HG02798 (cell line): ENCODE measurements at regions not wholly inside any gene's neighbourhood (a gene's known extent, or its start where the extent isn't known, plus 50 kb on each side); places are given as distances from the start of the nearest gene placed in this dataset.

Experiments used
- ATAC-seq: cut with Tn5 transposase; IDR thresholded peaks from one replicate; pipeline ENCODE4 v1.9.1; 2021; ENCODE audit warnings: mild to moderate bottlenecking; ENCODE audit not compliant: unreplicated experiment, poor library complexity

DNA sequence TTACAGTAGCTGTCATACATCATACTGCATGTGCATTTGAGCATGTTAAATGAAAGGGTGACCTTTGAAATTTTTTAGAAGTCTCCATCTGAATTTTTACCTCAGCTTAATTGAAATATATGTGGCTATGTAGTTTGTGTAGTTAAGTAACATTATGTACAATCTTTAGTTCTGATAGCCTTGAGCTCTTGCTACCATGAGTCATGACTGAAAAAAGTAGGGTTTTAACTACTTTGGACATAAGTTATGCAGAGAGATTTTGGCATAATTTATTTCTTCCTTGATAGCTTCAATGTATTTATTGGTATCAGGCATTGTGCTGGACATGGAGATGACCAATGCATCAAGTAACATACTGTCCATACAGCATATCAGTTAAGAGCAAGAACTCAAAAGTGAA is 376.5 kb upstream of the ZNF717 start:
- ATAC-seq: no peak

DNA sequence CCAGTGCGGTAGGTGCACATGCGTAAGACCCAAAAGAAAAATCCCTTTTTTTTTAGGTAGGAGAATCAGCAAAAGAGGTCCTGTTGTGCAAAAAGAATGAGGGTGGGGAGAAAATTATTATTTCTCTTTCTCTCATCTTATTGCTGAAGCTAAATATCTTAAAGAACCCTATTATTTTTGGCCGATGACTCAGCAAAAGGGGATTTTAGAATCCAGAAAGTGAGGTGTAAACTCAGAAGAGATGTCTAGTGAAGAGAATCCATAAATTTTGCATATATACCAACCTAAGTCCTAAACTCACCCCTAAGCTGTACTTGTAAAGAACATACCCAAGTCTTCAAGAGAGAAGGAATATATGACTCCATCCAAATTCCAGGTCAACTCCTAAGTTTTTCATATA is 386.3 kb upstream of the ZNF717 start:
- no peak for ATAC-seq

DNA sequence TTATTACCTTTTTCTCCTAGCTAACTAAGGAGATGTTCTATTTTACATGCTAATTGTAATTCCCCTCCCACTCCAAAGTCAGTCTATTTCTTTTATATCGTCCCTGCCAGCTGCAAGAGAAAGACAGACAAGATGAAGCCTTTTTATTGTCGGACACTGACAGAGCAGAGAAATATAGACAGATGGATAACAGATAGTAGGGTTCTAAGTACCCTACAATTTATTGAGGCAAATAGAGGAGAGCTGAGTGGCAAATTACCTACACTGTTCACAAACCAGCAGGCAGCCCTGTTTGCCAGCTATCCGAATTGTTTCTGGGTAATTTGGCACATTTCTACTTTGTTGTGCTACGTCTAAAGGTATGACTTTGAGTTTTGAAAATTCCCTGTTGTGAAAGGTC is 392.3 kb upstream of the ZNF717 start:
- no peak for ATAC-seq

DNA sequence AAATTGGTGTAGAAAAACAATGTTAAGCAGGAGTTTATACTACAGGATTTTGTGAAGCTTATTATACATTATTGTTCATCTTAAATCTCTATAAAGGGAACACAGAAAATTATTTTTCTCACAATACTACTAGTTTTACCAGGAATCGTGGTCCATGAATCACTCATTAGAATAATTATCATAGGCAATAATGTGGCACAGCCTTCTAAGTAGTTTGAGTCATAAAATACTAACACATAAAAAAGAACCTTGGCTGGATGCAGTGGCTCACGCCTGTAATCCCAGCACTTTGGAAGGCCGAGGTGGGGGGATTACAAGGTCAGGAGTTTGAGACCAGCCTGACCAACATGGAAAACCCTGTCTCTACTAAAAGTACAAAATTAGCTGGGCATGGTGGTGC is 393.1 kb upstream of the ZNF717 start:
- no peak for ATAC-seq

DNA sequence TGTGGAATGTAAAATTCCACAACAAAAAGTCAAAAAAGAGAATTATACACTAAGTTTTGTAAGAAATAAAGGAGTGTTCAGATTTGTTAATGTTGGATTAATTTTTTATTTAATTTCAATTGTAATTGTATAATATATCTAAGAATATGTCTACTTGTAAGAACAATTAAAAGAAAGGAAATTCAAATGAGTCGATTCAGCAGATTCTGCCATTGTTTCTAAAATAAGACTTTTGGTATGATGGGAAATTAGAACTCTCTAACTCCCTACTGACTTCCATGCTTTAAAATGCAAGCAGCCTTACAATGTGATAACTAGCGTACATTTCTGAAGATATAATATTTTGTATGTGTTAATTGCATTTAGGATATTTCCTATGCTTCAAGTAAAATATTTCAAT is 395.9 kb upstream of the ZNF717 start:
- no peak for ATAC-seq

DNA sequence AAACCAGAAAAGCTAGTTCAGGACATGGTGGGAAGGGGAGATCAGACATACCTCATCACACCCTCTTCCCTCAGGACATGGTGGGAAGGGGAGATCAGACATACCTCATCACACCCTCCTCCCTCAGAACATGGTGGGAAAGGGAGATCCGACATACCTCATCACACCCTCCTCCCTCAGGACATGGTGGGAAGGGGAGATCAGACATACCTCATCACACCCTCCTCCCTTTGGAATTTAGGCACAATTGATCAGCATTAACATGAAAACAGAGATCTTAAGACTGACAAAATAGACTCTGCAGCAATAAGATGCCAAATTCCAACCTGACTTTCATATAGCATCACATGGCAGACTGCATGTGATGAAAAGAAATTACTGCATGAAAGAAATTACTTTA is 412.7 kb upstream of the ZNF717 start:
- no peak for ATAC-seq

DNA sequence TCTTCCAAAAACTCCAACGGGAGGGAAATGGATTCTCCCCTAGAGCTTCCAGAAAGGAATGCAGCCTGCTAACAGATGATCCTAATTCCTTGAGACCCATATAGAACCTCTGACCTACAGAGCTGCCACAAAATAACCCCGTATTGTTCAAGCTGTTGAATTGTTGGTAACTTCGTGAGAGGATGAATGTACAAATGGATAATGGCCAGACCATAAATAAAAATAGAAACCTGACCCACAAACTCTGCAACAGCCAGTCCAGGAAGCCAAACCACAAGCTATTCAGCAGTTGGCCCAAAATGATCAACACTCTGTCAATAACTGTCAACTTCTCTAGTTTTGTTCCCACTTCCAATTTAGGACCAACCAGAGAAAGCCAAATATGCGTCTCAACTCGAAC is 414.0 kb upstream of the ZNF717 start:
- no peak for ATAC-seq

DNA sequence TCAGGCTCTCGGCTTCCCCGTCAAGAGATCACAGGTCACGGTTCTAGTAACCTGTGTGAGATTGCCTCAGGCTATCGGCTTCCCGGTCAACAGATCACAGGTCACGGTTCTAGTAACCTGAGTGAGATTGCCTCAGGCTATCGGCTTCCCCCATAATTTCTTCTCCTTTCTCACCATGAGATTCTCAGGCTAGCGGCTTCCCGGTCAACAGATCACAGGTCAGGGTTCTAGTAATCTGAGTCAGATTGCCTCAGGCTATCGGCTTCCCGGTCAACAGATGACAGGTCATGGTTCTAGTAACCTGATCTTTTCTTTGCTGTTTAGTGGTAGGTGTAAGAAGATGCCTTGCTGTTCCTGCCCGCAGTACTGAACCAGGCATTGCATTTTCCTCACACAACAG is 418.2 kb upstream of the ZNF717 start:
- no peak for ATAC-seq

DNA sequence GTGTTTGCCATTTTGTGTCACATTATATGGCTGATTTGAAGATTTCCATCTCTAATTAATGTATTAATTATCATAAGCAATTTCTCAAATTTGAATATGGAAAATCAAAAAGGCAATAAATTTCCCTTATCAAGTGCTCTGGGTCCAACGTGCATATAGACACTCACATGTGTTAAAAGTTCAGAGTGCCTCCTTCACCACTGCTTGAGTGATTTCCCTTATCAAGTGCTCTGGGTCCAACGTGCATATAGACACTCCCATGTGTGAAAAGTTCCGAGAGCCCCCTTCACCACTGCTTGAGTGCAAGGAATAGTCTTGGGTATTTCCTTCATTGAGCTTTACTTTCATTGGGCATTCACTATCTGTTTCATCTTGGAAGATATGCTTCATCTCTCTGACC is 421.0 kb upstream of the ZNF717 start:
- no peak for ATAC-seq

DNA sequence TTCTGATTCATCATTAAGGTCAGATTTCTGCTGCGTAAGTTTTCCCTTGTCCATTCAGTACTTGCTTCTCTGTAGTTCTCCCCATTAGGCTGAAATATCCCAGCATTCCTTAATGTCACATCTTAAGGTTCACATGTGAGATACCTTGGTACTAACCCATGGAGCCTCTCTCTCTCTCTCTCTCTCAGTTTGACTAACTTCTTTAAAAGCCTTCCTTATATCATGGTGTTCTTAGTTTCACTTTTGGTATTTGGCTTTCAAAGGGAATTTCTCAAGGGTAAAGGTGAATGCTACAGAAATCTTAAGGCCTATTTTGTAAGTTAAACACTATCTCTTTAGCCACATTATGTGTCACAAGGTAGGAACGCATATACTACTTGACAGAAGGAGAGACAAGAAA is 427.3 kb upstream of the ZNF717 start:
- ATAC-seq: no peak

DNA sequence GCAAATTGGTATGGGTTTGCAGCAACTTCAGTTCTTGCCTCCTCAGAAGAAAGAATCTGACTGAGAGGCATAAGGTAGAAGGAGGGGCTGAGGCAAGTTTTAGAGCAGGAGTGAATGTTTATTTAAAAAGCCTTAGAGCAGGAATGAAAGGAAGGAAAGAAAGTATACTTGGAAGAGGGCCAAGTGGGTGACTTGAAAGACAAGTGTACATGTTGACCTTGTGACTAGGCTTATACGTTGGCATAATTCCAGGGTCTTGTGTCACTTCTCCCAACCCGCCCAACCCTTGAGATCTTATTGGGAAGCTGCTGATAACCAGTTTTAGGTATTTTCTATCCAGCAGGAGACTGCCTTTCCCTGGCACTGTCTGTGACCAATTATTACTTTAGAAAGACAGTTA is 436.9 kb upstream of the ZNF717 start:
- ATAC-seq: no peak

DNA sequence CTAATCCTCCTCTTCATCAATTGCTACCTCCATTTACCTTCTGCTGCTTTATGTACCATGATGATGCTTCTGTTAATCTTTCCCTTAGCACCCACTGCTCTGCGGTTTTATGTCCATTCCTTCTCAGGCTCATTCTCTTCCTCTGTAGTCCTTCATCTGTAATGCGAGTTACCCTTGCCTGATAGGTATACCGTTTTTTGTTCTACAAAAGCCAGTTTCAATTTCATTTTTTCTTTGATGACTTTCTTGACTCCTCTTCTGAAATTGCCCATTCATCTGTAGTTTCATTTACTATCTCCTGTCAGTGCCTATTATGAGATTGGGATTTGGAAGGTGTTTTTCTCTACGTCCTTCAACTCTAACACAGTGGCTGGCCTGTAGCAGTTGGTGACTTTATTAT is 445.9 kb upstream of the ZNF717 start:
- no peak for ATAC-seq

DNA sequence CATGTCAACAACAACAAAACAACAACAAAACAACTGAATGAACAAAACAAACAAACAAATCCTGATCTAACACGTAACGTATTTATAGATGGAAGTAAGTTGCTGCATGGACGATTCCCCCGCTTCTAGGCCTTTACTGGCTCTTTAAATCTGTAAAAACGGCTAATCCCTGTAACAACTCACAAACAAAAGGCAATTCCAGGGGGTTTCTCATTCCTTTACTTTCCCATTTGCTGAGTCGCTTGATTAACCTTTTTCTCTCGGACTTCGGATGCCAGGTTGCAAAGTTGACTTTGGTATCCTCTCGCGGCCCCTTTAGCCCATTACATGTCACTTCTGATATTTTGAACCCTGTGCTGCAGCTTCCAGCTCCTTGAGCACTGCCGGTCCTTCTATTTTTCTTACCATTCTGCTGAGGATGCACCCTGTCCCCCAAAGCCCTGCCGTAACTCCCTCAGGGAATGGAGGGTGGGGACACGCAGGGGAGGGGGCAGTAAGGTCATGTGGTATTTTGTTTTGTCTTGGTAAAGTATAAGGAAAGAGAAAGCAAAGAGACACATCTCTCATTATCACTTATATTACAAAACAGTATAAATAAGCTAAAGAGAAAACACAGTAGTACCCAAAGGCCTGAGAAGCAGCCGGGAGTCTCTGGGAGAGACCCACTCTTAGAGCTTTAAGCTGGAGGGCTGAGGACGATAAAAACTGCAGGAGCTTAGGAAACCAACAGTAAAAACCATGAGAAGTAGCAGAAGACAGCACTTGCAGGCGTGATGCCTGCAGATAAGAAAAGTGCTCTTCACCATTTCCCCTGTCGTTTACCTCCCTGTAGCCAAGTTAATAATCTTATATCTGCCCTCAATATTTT is 457.8 kb upstream of the ZNF717 start:
- no peak for ATAC-seq

DNA sequence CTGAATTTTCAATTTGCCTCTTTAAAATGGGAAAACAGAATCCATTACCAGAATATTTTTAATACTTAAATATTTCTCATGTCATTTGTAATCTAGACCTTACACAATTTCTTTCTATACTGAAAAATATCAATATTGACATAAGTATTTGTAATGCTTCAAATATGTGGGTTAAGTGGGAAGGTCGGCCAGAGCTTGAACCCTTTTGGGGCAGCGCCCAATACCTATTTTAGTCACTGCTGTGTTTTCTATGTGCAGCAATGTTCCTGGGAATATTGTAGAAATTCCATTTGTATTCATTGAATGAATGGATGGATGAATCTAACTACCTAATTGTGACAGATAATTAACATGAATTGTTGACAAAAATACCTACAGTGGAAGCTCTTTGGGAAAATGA is 459.7 kb upstream of the ZNF717 start:
- no peak for ATAC-seq

DNA sequence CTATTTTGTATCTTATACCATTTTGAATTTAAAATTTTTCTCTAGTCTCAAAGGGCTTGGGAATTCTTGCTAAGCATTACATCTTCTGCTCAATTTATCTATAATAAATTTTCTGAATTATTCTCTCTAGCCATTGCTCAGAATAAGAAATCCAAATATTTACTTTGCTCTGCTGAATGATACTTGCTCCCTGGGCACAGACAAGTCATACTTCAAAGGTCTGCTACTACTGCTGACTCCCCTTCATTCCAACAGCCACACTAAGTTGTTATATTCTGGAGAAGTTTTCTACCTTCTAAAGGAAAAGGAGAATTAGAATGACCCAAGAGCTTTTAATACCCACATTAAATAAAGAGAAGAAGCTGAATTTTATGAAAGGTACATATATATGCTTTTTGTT is 460.3 kb upstream of the ZNF717 start:
- no peak for ATAC-seq

DNA sequence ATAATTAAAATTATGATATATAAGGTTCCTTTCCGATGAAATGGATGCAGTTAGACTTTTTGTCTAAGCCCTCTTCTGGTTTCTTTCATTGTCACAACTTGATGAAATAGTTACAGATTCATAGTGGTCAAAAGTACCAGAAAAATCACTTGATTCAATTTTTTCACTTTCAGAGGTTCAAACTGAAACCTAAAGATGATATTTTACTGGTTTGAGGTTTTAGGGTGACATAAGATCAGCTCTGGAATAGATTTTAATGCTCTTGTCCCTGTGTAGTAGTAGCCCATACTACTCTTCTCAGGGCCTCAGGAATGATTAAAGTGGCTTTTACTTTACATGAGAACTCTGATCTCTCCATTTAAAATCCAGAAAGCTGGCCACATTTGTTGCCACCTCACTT is 479.1 kb upstream of the ZNF717 start:
- ATAC-seq: no peak

DNA sequence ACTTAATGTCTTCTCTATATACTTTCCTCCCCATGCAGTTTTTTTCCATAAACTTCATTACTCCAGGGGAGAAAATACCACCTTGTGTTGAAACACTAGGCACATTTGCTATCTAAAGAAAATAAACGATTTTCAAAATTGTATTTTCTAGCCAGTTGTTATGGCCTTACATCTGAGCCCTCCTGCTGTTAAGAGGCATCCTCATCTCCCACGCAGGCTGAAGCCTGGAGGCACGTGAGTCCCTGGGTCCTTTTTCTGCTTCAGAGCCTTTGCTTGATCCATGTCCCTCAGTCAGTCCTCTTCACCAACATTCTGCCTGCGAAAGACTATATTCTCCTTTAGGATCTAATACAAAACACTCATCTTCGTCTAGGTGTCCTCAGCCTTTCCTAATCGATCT is 479.6 kb upstream of the ZNF717 start:
- ATAC-seq: no peak

DNA sequence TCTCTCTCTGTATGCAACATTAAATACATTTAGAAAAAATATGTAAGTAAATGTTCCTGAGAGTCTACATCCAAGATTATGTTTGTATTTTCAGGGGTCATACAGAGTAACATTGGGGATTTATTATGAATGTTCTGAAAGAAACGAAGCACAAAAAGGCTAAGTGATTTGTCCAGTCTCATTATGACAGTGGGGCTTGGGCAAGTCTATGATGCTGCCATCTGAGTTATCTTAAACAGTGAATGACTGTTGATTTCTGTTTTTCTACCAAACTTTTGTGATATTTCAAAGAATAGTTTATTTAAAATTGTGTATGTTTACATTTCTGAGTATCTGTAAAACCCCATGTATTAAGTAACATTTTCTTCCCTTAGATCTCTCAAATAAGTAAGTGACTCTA is 481.2 kb upstream of the ZNF717 start:
- ATAC-seq: no peak

DNA sequence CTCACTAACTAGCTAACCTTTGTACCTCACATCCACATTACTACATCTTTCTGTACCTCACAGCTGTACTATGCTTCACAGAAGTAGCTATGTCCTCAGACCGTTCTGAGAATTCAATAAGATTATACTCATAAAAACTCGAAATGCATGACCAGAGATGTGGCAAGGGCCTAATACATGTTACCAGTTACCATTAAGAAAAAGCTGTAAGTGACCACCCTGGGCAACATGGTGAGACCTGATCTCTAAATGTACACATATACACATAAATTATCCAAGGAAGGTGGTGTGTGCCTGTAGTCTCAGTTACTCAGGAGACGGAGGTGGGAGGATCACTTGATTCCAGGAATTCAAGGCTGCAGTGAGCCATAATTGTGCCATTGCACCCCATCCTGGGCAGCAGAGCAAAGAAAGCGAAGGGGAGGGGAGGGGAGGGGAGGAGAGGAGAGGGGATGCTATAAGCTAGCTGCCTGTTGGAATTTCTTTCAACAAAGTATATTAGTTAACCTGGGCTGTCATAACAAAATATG is 482.6 kb upstream of the ZNF717 start:
- no peak for ATAC-seq

DNA sequence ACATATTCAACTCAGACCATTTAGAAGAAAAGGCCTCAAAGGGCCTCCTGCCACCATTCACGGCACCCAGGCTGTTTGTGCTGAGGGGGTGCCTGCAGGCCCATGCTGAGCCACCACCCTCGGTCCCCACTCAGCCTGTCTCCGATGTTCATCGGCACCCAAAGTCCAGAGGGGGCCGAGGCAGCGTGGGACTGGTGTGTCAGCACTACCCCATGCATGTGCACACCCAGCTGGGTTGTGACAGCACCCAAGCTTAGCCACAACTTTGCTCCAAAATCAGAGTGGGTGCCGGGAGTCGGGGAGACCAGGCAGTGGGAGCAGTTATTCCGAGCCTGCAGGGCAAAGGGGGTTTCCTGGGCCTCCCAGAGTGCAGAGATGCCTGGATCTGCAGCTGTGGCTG is 508.5 kb upstream of the ZNF717 start:
- ATAC-seq: no peak

DNA sequence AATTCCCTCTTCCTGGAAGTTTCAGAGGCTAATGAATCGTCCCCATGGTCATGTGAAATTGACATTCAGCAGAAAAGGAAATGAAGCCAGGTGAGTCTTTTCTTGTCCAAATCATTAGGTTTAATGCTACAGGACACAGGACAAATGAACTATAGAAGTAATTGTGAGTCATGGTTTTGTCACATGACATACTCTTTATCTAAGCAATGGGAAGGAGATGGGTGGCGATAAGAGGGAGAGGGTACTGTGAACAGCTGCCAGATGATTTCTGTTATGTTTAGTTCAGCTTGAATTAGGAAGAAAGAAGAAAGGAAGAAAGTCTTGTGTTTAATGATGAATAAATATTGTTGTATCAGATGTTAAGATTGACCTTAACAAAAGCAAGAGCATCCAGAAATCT is 515.4 kb upstream of the ZNF717 start:
- ATAC-seq: no peak

DNA sequence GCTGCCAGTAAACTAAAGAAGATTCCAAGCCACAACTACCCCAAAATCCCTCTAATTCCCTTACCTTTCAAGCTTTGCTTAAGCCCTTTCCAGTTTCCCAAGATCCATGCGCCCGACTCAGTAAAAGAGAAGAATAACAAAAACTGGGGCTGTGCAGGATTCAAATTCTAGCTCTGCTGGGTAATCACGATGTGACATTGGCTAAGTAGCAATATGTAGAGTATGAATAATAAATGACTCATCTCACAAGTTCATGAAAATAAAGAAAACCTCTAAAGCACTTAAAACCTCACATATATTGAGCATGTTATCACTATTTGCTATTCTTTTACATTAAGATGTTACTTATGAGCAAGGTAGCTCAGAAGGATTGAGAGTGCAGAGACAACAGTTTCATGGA is 522.2 kb upstream of the ZNF717 start:
- no peak for ATAC-seq
